ENCODE measurements at regions not wholly inside any gene's neighbourhood (a gene's known extent, or its start where the extent isn't known, plus 50 kb on each side); places are given as distances from the start of the nearest gene placed in this dataset.

DNA sequence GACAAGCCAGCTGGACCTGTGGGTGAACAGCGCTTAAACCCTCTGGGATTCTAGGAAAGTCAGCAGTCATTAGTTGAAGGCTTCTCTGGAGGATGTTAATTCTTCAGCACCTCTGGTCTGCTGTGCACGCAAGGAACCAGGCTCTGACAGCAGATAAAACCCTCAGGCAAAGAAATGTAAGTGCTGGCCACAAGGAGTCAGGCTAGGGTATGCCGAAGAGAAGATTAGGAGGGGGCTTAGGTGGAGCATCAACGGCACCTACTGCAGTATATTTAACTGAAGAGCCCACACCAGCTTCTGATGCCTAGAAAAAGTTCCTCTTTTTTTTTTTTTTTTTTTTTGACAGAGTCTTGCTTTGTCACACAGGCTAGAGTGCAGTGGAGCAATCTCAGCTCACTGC is 304.2 kb upstream of the MC4R start:
- Mint-ChIP-seq H3K4me1 (ENCODE audit: low read depth) (no peaks in the 10 kb centered on the region), H3K36me3 (ENCODE audit: insufficient read depth) (no peaks in the 10 kb centered on the region), H3K9me3 (ENCODE audit: low read depth) (no peaks in the 10 kb centered on the region), H3K27me3 (no peaks in the 10 kb centered on the region), H3K27ac (no peak overlapping the region), H3K4me3 (ENCODE audit: low read depth) (no peak overlapping the region)
- no peak for DNase-seq (ENCODE audit: low spot score, unreplicated experiment)
- TF ChIP-seq, protein P1, sequence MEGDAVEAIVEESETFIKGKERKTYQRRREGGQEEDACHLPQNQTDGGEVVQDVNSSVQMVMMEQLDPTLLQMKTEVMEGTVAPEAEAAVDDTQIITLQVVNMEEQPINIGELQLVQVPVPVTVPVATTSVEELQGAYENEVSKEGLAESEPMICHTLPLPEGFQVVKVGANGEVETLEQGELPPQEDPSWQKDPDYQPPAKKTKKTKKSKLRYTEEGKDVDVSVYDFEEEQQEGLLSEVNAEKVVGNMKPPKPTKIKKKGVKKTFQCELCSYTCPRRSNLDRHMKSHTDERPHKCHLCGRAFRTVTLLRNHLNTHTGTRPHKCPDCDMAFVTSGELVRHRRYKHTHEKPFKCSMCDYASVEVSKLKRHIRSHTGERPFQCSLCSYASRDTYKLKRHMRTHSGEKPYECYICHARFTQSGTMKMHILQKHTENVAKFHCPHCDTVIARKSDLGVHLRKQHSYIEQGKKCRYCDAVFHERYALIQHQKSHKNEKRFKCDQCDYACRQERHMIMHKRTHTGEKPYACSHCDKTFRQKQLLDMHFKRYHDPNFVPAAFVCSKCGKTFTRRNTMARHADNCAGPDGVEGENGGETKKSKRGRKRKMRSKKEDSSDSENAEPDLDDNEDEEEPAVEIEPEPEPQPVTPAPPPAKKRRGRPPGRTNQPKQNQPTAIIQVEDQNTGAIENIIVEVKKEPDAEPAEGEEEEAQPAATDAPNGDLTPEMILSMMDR (IDR thresholded peaks at IDR 0.05; ENCODE audit: unreplicated experiment) = no peak

DNA sequence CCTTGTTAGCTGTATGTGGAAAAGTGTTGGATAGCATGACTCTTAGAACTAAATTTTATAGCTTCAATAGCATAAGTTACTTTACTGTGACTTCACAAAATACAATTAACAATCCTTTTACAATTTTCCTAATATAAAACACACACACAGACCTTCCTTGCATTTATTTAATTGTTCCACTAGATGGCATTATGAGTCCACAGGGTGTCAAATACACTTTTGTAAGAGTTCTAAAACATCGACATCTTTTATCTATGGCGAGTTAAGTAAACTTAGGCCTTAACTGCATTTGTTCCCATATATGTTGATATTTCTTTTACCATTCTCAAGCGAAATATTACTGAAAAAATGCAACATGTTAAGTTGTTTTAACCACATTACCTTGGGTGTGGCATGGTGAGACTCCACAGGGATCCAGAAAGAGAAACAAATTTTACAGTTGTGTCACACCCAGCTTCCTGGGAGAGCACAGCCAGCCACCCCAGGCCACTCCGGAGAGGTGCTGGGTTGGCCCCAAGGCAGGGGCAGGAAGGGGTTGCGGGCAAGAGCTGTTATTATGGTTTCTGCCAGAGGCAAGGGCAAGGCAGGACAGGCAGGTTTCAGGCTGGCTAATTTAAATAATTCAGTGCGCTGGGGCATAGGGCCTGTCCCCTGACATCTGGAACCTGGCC is 312.4 kb upstream of the MC4R start:
- no peak overlapping the region for H3K4me3 Mint-ChIP-seq (ENCODE audit: low read depth)
- H3K27ac Mint-ChIP-seq = no peak overlapping the region
- H3K36me3 Mint-ChIP-seq (ENCODE audit: insufficient read depth) = no peaks in the 10 kb centered on the region
- no peaks in the 10 kb centered on the region for H3K9me3 Mint-ChIP-seq (ENCODE audit: low read depth)
- peaks cover 2% of the 10 kb centered on the region for H3K4me1 Mint-ChIP-seq (ENCODE audit: low read depth)
- TF ChIP-seq, protein P1 (IDR thresholded peaks at IDR 0.05; ENCODE audit: unreplicated experiment) = peak; percentile 70
- no peaks in the 10 kb centered on the region for H3K27me3 Mint-ChIP-seq
- no peak for DNase-seq (ENCODE audit: low spot score, unreplicated experiment)

DNA sequence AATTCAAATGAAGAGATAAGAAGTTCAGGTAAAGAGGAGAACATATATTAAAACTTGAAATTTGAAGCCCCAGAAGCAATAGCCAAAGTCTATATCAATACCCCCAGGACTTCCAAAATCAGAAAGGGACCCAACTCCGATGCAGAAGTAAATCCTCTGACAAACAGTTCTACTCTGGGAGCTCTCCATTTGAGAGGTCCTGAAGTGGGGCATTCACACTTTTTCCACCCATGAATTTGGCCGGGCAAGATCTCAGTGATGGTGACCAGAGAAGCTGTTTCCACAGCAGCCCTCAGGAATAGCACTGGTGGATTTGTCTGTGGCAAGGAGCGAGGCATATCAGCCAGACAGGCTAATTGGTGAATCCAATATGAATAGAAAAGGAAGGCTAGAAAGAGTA is 313.6 kb upstream of the MC4R start:
- H3K4me1 Mint-ChIP-seq (ENCODE audit: low read depth) = peaks cover 2% of the 10 kb centered on the region
- no peak overlapping the region for H3K4me3 Mint-ChIP-seq (ENCODE audit: low read depth)
- H3K36me3 Mint-ChIP-seq (ENCODE audit: insufficient read depth) = no peaks in the 10 kb centered on the region
- no peaks in the 10 kb centered on the region for H3K27me3 Mint-ChIP-seq
- H3K27ac Mint-ChIP-seq = no peak overlapping the region
- TF ChIP-seq, protein P1 (IDR thresholded peaks at IDR 0.05; ENCODE audit: unreplicated experiment) = no peak
- no peaks in the 10 kb centered on the region for H3K9me3 Mint-ChIP-seq (ENCODE audit: low read depth)
- DNase-seq (ENCODE audit: low spot score, unreplicated experiment) = no peak

DNA sequence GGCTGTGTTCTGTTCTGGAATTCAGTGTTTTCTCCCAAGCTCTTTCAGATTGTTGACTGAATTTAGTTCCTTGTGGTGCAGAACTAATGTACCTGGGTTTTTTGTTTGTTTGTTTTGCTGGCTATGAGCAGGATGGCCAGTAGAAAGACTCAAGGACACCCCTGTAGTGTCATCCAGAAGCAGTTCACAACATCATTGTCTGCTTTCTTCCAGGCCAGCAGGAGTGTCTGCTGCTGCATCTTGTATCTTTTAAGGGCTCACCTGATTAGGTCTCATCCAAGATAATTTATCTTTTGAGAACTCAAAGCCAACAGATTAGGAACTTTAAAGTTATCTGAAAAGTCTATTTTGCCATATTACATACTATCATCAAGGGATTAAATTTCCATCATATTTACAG is 318.5 kb upstream of the MC4R start:
- DNase-seq (ENCODE audit: low spot score, unreplicated experiment) = no peak

DNA sequence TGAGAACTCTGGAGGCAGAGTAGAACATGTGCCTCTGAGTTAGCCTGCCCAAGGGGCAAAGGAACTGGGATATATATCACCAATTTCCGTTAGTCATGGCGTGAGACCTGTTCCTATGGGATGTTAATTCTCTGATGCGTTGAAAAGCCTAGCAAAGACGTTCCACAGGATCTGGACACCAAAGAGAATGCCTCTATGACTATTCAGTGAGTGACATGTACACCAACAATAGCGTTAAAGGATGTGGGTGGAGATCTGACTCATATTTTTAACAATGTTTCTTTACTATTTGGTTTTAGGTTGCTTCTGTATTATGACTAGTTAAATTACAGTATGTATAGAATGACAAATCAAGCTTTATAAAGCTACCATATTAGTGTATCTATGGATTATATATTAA is 320.9 kb upstream of the MC4R start:
- DNase-seq (ENCODE audit: low spot score, unreplicated experiment) = no peak
- Mint-ChIP-seq H3K9me3 (ENCODE audit: low read depth) (no peaks in the 10 kb centered on the region), H3K36me3 (ENCODE audit: insufficient read depth) (no peaks in the 10 kb centered on the region), H3K4me3 (ENCODE audit: low read depth) (no peak overlapping the region), H3K27ac (no peak overlapping the region), H3K27me3 (no peaks in the 10 kb centered on the region), H3K4me1 (ENCODE audit: low read depth) (no peaks in the 10 kb centered on the region)
- TF ChIP-seq, protein P1 (IDR thresholded peaks at IDR 0.05; ENCODE audit: unreplicated experiment) = no peak

More for the DNA sequence above, 318.5 kb upstream of the MC4R start:
- H3K4me3 Mint-ChIP-seq (ENCODE audit: low read depth) = no peak overlapping the region
- TF ChIP-seq, protein P1 (IDR thresholded peaks at IDR 0.05; ENCODE audit: unreplicated experiment) = no peak
- no peak overlapping the region for H3K27ac Mint-ChIP-seq
- H3K4me1 Mint-ChIP-seq (ENCODE audit: low read depth) = no peaks in the 10 kb centered on the region
- no peaks in the 10 kb centered on the region for H3K9me3 Mint-ChIP-seq (ENCODE audit: low read depth)
- no peaks in the 10 kb centered on the region for H3K27me3 Mint-ChIP-seq
- H3K36me3 Mint-ChIP-seq (ENCODE audit: insufficient read depth) = no peaks in the 10 kb centered on the region
